Glutamatergic neuron (in vitro differentiated cells): ENCODE measurements at regions not wholly inside any gene's neighbourhood (a gene's known extent, or its start where the extent isn't known, plus 50 kb on each side); places are given as distances from the start of the nearest gene placed in this dataset.

ENCODE experiments used
- DNase-seq: peaks from one replicate; pipeline ENCODE4 v3.0.0; 2022
- H3K27ac Mint-ChIP-seq: one replicate; pipeline ENCODE4 v1.8.0; 2020; ENCODE audit warnings: mild to moderate bottlenecking, mixed read lengths, inconsistent platforms; ENCODE audit not compliant: unreplicated experiment
- H3K27me3 Mint-ChIP-seq: one replicate; pipeline ENCODE4 v1.8.0; 2020; ENCODE audit warnings: mild to moderate bottlenecking, moderate library complexity, mixed read lengths, inconsistent platforms; ENCODE audit not compliant: unreplicated experiment
- H3K36me3 Mint-ChIP-seq: one replicate; pipeline ENCODE4 v1.8.0; 2020; ENCODE audit warnings: mild to moderate bottlenecking, mixed read lengths, inconsistent platforms; ENCODE audit not compliant: unreplicated experiment
- H3K4me1 Mint-ChIP-seq: one replicate; pipeline ENCODE4 v1.8.0; 2020; ENCODE audit warnings: mild to moderate bottlenecking, low read depth, mixed read lengths, inconsistent platforms; ENCODE audit not compliant: unreplicated experiment
- H3K4me3 Mint-ChIP-seq: one replicate; pipeline ENCODE4 v1.8.0; 2020; ENCODE audit warnings: mild to moderate bottlenecking, mixed read lengths, inconsistent platforms; ENCODE audit not compliant: unreplicated experiment
- H3K9me3 Mint-ChIP-seq: one replicate; pipeline ENCODE4 v1.8.0; 2020; ENCODE audit warnings: mild to moderate bottlenecking, moderate library complexity, mixed read lengths, inconsistent platforms; ENCODE audit not compliant: unreplicated experiment
- CTCF ChIP-seq: fragments of 200-600 bp; sonication (generic); IDR thresholded peaks from one replicate; pipeline ENCODE4 v1.5.0; 2021; ENCODE audit not compliant: partially characterized antibody, unreplicated experiment

DNA sequence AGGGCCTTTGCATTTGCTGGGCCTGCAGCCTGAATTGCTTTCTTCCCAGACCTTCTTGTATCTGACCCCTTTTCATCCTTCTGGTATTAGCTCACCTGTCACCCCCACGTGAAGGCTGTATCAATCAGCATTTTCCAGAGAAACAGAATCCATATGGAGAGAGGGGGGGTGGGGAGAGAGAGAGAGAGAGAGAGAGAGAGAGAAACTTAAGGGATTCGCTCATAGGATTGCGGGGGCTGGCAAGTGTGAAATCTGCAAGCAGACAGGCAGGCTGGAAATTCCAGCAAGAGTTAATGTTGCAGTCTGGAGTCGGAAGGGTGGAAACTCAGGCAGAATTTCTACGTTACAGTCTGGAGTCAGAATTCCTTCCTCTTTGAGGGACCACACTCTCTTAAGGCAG, 410.7 kb upstream of the SULF2 start:
- H3K27me3 Mint-ChIP-seq = peaks cover 4% of the 10 kb centered on the region
- no peak overlapping the region for H3K4me3 Mint-ChIP-seq
- peaks cover 20% of the 10 kb centered on the region for H3K4me1 Mint-ChIP-seq
- DNase-seq = no peak
- no peaks in the 10 kb centered on the region for H3K36me3 Mint-ChIP-seq
- TF ChIP-seq CTCF = no peak
- no peak overlapping the region for H3K27ac Mint-ChIP-seq
- H3K9me3 Mint-ChIP-seq = peaks cover 8% of the 10 kb centered on the region

DNA sequence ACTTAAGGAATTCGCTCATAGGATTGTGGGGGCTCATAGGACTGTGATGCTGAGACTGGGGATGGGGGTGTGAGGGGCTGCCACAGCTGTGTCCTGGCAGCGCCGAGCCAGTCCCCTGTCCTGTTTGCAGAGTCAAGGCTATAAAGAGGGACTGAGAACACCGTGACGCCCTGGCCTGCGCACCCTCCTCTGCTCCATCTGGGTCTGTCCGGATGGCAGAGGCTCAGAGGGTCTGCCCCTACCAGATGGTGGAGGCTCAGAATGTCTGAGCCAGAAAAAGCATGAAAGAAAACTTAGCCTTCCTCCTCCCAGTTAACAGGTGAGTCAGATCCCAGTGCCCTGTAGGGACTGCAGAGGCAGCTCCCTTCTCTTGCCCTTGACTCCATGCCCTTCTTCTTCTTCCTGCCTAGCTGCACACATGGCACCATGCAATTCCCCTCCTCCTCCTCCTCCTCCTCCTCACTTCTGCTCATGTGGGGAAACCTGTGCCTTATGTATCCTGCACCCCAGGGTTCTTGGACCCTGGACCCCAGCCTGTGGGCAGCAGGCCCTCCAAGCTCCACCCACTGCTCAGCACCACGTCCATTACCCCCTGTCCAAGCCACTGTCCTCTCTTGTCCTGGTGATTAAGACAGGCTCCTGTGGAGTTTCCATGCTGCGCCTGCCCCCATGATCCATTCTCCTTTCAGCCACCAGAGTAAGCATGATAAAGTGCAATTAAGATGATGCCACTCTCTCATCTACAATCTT, 410.0 kb upstream of the SULF2 start:
- no peak overlapping the region for H3K4me3 Mint-ChIP-seq
- H3K9me3 Mint-ChIP-seq = peaks cover 9% of the 10 kb centered on the region
- no peak for TF ChIP-seq CTCF
- no peak for DNase-seq
- H3K4me1 Mint-ChIP-seq = peaks cover 25% of the 10 kb centered on the region
- peaks cover 4% of the 10 kb centered on the region for H3K27me3 Mint-ChIP-seq
- H3K27ac Mint-ChIP-seq = no peak overlapping the region
- H3K36me3 Mint-ChIP-seq = no peaks in the 10 kb centered on the region

DNA sequence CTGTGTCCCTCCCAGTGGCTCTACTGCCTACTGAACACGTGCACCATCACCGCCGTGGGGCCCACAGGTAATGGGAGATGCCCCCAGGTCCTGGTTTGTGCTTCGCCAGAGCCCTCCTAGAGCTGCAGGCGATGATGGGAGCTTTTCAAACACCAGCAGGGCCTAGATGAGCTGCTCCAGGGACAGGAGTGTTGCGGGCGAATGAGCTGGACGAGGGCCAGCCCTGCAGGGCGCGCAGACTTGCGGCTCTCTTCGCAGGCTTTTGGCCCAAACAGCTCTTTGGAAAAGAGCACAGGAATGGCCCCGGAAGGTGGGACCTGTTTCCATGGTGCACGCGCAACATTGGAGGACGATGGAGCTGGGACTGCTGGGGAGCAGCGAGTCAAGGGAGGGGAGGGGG, 409.3 kb upstream of the SULF2 start:
- no peak for TF ChIP-seq CTCF
- Mint-ChIP-seq H3K4me3 (no peak overlapping the region), H3K27me3 (peaks cover 4% of the 10 kb centered on the region), H3K36me3 (no peaks in the 10 kb centered on the region), H3K9me3 (peaks cover 7% of the 10 kb centered on the region), H3K27ac (no peak overlapping the region), H3K4me1 (peaks cover 21% of the 10 kb centered on the region)
- DNase-seq = no peak

DNA sequence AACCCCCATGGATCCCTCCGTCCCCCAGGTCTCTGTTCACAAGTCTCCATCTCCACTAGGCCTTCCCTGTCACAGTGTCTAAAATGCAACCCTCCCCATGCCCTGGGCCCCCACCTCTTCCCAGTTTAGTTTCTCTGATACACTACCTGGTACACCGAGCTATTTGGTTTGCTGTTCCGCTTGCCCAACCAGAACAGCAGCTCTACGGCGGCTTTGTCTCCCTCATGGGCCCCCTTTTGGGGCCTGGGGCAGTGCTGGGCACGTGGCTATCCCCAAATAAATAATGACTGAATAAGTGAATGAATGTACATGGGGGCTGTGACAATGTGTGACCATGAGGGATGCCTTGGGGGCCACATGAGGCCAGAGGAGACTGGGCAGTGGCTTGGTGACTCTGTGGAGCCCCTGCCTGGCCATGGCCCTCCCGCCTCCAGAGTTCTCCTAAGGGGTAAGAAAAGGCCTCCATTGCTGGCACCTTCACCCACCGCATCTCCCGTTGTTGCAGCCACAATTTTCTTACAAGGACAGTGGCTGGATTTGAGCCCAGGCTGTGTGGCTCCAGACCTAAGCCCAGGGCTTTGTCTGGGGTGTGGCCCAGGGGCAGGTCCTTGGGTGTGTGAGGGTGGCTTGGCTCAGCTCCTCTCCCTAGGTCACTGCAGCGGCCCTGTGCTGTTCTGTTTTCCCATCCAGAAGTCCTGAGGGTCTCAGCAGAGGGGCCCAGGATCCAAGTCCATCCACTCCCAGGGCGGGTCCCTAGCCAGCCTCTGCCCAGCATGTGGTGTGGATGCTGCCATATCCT, 408.5 kb upstream of the SULF2 start:
- H3K4me1 Mint-ChIP-seq = peaks cover 20% of the 10 kb centered on the region
- peaks cover 9% of the 10 kb centered on the region for H3K9me3 Mint-ChIP-seq
- no peak overlapping the region for H3K27ac Mint-ChIP-seq
- H3K27me3 Mint-ChIP-seq = peaks cover 2% of the 10 kb centered on the region
- no peaks in the 10 kb centered on the region for H3K36me3 Mint-ChIP-seq
- TF ChIP-seq CTCF = no peak
- no peak overlapping the region for H3K4me3 Mint-ChIP-seq
- no peak for DNase-seq

DNA sequence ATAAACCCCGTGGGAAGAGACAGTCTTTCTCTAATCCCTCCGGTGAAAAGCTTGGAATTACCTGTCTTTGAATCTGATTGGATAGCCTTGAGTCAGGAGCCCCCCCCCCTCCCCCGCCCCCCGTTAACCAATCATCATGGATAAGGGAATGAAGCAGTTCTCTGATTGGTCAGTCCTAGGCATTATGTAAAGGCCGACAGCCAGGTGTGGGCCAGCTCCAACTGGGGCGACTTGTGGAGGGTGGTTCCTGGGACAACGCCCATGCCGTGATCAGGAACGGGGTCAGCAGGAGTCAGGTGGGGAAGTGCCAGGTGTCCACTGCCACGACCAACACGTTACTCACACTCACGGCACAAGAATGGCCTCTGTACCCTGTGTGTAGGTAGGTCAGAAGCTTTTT, 406.8 kb upstream of the SULF2 start:
- no peak for DNase-seq
- Mint-ChIP-seq H3K36me3 (no peaks in the 10 kb centered on the region), H3K9me3 (peaks cover 9% of the 10 kb centered on the region), H3K4me3 (no peak overlapping the region), H3K27ac (no peak overlapping the region), H3K4me1 (peaks cover 15% of the 10 kb centered on the region), H3K27me3 (peaks cover 2% of the 10 kb centered on the region)
- TF ChIP-seq CTCF = no peak
